ENCODE measurements at regions not wholly inside any gene's neighbourhood (a gene's known extent, or its start where the extent isn't known, plus 50 kb on each side); places are given as distances from the start of the nearest gene placed in this dataset.

- TF ChIP-seq, protein P1, sequence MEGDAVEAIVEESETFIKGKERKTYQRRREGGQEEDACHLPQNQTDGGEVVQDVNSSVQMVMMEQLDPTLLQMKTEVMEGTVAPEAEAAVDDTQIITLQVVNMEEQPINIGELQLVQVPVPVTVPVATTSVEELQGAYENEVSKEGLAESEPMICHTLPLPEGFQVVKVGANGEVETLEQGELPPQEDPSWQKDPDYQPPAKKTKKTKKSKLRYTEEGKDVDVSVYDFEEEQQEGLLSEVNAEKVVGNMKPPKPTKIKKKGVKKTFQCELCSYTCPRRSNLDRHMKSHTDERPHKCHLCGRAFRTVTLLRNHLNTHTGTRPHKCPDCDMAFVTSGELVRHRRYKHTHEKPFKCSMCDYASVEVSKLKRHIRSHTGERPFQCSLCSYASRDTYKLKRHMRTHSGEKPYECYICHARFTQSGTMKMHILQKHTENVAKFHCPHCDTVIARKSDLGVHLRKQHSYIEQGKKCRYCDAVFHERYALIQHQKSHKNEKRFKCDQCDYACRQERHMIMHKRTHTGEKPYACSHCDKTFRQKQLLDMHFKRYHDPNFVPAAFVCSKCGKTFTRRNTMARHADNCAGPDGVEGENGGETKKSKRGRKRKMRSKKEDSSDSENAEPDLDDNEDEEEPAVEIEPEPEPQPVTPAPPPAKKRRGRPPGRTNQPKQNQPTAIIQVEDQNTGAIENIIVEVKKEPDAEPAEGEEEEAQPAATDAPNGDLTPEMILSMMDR (IDR thresholded peaks at IDR 0.05): no peak
- TF ChIP-seq EZH2 (IDR thresholded peaks at IDR 0.05; ENCODE audit: borderline replicate concordance, insufficient read depth, low read depth, low read length, poor library complexity, severe bottlenecking): no peak
Observed at GRCh38 chr2:60678551-60678950, 77.5 kb upstream of the PAPOLG start.
